GM23338 (cell line): ENCODE measurements at regions not wholly inside any gene's neighbourhood (a gene's known extent, or its start where the extent isn't known, plus 50 kb on each side); places are given as distances from the start of the nearest gene placed in this dataset.

Source experiments
- ATAC-seq: fragments of 200-7000 bp; cut with Tn5 transposase; 3 replicates; pipeline ENCODE4 v1.9.1; 2020
- DNase-seq: peaks from one replicate; pipeline ENCODE4 v3.0.0-alpha.2; 2015; ENCODE audit warnings: low spot score
- H2AFZ ChIP-seq: fragments of 200-600 bp; sonication (generic); 2 replicates; pipeline ENCODE4 v1.8.0; 2016; ENCODE audit warnings: antibody characterized with exemption, mild to moderate bottlenecking, moderate library complexity
- H3F3A ChIP-seq: fragments of 200-600 bp; sonication (generic); replicated peaks from 2 replicates; pipeline ENCODE4 v1.8.0; 2017; ENCODE audit warnings: antibody characterized with exemption, mixed run types, low read depth
- H3K27ac ChIP-seq: fragments of 200-600 bp; sonication (generic); 2 replicates; pipeline ENCODE4 v1.6.1; 2016; ENCODE audit warnings: low read depth
- H3K27me3 ChIP-seq: fragments of 200-600 bp; sonication (generic); 2 replicates; pipeline ENCODE4 v1.8.0; 2016; ENCODE audit warnings: mild to moderate bottlenecking, mixed run types, moderate library complexity; ENCODE audit not compliant: insufficient read depth
- H3K36me3 ChIP-seq: fragments of 200-600 bp; sonication (generic); 2 replicates; pipeline ENCODE4 v1.8.0; 2016; ENCODE audit warnings: mild to moderate bottlenecking; ENCODE audit not compliant: insufficient read depth
- H3K4me1 ChIP-seq: fragments of 200-600 bp; sonication (generic); 2 replicates; pipeline ENCODE4 v1.8.0; 2016; ENCODE audit warnings: mild to moderate bottlenecking, moderate library complexity; ENCODE audit not compliant: insufficient read depth
- H3K4me2 ChIP-seq: fragments of 200-600 bp; sonication (generic); 2 replicates; pipeline ENCODE4 v1.7.1; 2017; ENCODE audit warnings: mixed run types
- H3K4me3 ChIP-seq: fragments of 200-600 bp; sonication (generic); 2 replicates; pipeline ENCODE4 v1.6.1; 2016; ENCODE audit warnings: mixed run types
- H3K79me2 ChIP-seq: fragments of 200-600 bp; sonication (generic); replicated peaks from 2 replicates; pipeline ENCODE4 v1.8.0; 2017; ENCODE audit warnings: mild to moderate bottlenecking; ENCODE audit not compliant: insufficient read depth
- H3K9me2 ChIP-seq: fragments of 200-600 bp; sonication (generic); 2 replicates; pipeline ENCODE4 v1.8.0; 2017; ENCODE audit not compliant: insufficient read depth
- H4K20me1 ChIP-seq: fragments of 200-600 bp; sonication (generic); replicated peaks from 2 replicates; pipeline ENCODE4 v1.8.0; 2017; ENCODE audit warnings: mild to moderate bottlenecking; ENCODE audit not compliant: insufficient read depth
- H3K27ac Mint-ChIP-seq: 2 replicates; pipeline ENCODE4 v1.8.0; 2020; ENCODE audit warnings: inconsistent platforms, mild to moderate bottlenecking, moderate library complexity, mixed read lengths
- H3K27me3 Mint-ChIP-seq: 3 replicates; pipeline ENCODE4 v1.8.0; 2022; ENCODE audit warnings: low read depth, mild to moderate bottlenecking, moderate library complexity, mixed read lengths, inconsistent platforms; ENCODE audit not compliant: insufficient read depth, poor library complexity
- H3K36me3 Mint-ChIP-seq: 3 replicates; pipeline ENCODE4 v1.8.0; 2021; ENCODE audit warnings: low read depth, mild to moderate bottlenecking, inconsistent platforms, moderate library complexity, mixed read lengths
- H3K4me1 Mint-ChIP-seq: 3 replicates; pipeline ENCODE4 v1.8.0; 2020; ENCODE audit warnings: mild to moderate bottlenecking, inconsistent platforms, mixed read lengths
- H3K4me3 Mint-ChIP-seq: 3 replicates; pipeline ENCODE4 v1.8.0; 2021; ENCODE audit warnings: moderate library complexity, mild to moderate bottlenecking, inconsistent platforms, mixed read lengths
- H3K9me3 Mint-ChIP-seq: 3 replicates; pipeline ENCODE4 v1.8.0; 2020; ENCODE audit warnings: moderate library complexity, mild to moderate bottlenecking, inconsistent platforms, mixed read lengths
- CREB1 ChIP-seq: fragments of 250-450 bp; sonication (Bioruptor Pico); IDR thresholded peaks from 2 replicates; pipeline ENCODE4 v1.5.0; 2020; ENCODE audit warnings: low read depth, mild to moderate bottlenecking, moderate library complexity
- CTCF ChIP-seq, 2 experiments: fragments of 200-600 bp in 1 of 2; sonication (generic) in 1 of 2; conservative IDR thresholded peaks; 2 replicates each; pipeline versions ENCODE4 v1.5.1 to v1.6.1; 2016 to 2017; ENCODE audit warnings: antibody characterized with exemption in 2 of 2, low read depth in 2 of 2, mild to moderate bottlenecking in 2 of 2, moderate library complexity in 1 of 2
- ETS1 ChIP-seq: IDR thresholded peaks from 2 replicates; pipeline ENCODE4 v1.6.1; 2016; ENCODE audit warnings: antibody characterized with exemption
- EZH2 ChIP-seq: fragments of 200-600 bp; sonication (generic); IDR thresholded peaks from one replicate; pipeline ENCODE4 v1.8.0; 2017; ENCODE audit warnings: antibody characterized with exemption, mild to moderate bottlenecking, low read depth; ENCODE audit not compliant: unreplicated experiment
- EZH2phosphoT487 ChIP-seq: fragments of 200-600 bp; sonication (generic); IDR thresholded peaks from one replicate; pipeline ENCODE4 v1.8.1; 2018; ENCODE audit warnings: antibody characterized with exemption; ENCODE audit not compliant: unreplicated experiment
- JUNB ChIP-seq: IDR thresholded peaks from one replicate; pipeline ENCODE4 v1.6.1; 2016; ENCODE audit warnings: antibody characterized with exemption; ENCODE audit not compliant: unreplicated experiment
- NANOG ChIP-seq: IDR thresholded peaks from 2 replicates; pipeline ENCODE4 v1.6.1; 2016; ENCODE audit warnings: antibody characterized with exemption, borderline replicate concordance
- POLR2AphosphoS5 ChIP-seq: IDR thresholded peaks from 2 replicates; pipeline ENCODE4 v1.6.1; 2016; ENCODE audit warnings: antibody characterized with exemption, low read depth
- REST ChIP-seq: IDR thresholded peaks from one replicate; pipeline ENCODE4 v1.6.1; 2018; ENCODE audit warnings: antibody characterized with exemption; ENCODE audit not compliant: unreplicated experiment
- STAT1 ChIP-seq: IDR thresholded peaks from one replicate; pipeline ENCODE4 v1.6.1; 2016; ENCODE audit warnings: antibody characterized with exemption; ENCODE audit not compliant: unreplicated experiment
- ZNF114 ChIP-seq: fragments of 250-450 bp; sonication (Bioruptor Pico); IDR thresholded peaks from 2 replicates; pipeline ENCODE4 v1.5.0; 2020; ENCODE audit warnings: mild to moderate bottlenecking, moderate library complexity
- ZNF331 ChIP-seq: fragments of 250-450 bp; sonication (Bioruptor Pico); IDR thresholded peaks from 2 replicates; pipeline ENCODE4 v1.5.0; 2020; ENCODE audit warnings: low read depth, mild to moderate bottlenecking, moderate library complexity
- ZNF462 ChIP-seq: fragments of 250-450 bp; sonication (Bioruptor Pico); IDR thresholded peaks from 2 replicates; pipeline ENCODE4 v1.5.0; 2020; ENCODE audit warnings: mild to moderate bottlenecking, moderate library complexity

DNA sequence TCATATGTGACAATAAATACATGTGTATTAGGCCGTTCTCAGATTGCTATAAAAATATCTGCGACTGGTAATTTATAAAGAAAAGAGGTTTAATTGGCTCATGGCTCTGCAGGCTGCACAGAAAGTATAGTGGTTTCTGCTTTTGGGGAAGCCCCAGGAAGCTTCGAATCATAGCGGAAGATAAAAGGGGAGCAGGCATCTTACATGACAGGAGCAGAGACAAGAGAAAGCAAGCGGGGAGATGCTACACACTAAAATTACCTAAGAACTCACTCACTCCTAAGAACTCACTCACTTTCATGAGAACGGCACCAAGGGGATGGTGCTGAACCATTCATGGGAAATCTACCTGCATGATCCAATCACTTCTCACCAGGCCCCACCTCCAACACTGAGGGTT, 284.9 kb downstream of the OTUD1 start:
- no peak overlapping the region for H3K4me3 Mint-ChIP-seq
- no peak overlapping the region for H3K27ac Mint-ChIP-seq
- no peak for ATAC-seq
- no peak for TF ChIP-seq CTCF (conservative IDR thresholded peaks at IDR 0.05; ENCODE audit: low read depth in 2 of 2)
- TF ChIP-seq JUNB, result no peak
- no peak for TF ChIP-seq ZNF331 (CRISPR knock-in tag)
- TF ChIP-seq REST, result no peak
- TF ChIP-seq ZNF462 (CRISPR knock-in tag), result no peak
- TF ChIP-seq ETS1, result no peak
- TF ChIP-seq NANOG, result no peak
- no peak for TF ChIP-seq EZH2phosphoT487
- TF ChIP-seq STAT1, result no peak
- no peak for TF ChIP-seq EZH2
- TF ChIP-seq ZNF114, result no peak
- TF ChIP-seq CREB1 (CRISPR knock-in tag), result no peak
- TF ChIP-seq POLR2AphosphoS5, result no peak
- Histone ChIP-seq H2AFZ (no peak overlapping the region; the same call in 1 of the 2 replicates), H3K27me3 (no peaks in the 10 kb centered on the region), H3K4me2 (no peak overlapping the region), H3K9me2 (0 out of 2 replicates have a peak, but pooled peaks cover 3% of the 10 kb centered on the region), H3K4me3 (no peak overlapping the region), H3K79me2 (no peaks in the 10 kb centered on the region), H3F3A (no peaks in the 10 kb centered on the region), H3K27ac (no peak overlapping the region), H3K36me3 (no peaks in the 10 kb centered on the region), H4K20me1 (no peaks in the 10 kb centered on the region), H3K4me1 (no peaks in the 10 kb centered on the region)
- no peak for DNase-seq
- H3K4me1 Mint-ChIP-seq, result no peaks in the 10 kb centered on the region
- no peaks in the 10 kb centered on the region for H3K36me3 Mint-ChIP-seq
- peaks cover 9% of the 10 kb centered on the region; the same call in 2 of the 3 replicates for H3K9me3 Mint-ChIP-seq
- H3K27me3 Mint-ChIP-seq, result peaks cover 3% of the 10 kb centered on the region
